Prostate gland (tissue), 2 donors: ENCODE measurements at regions not wholly inside any gene's neighbourhood (a gene's known extent, or its start where the extent isn't known, plus 50 kb on each side); places are given as distances from the start of the nearest gene placed in this dataset.

Experiments used
- DNase-seq: peaks from one replicate; pipeline ENCODE4 v3.0.0-alpha.2; 2019; ENCODE audit warnings: low spot score
- H3K27ac ChIP-seq, 2 donors: fragments of 200-600 bp; sonication (generic); 2 replicates each; pipeline ENCODE4 v1.5.1; 2017 to 2019
- H3K27me3 ChIP-seq: fragments of 200-600 bp; sonication (generic); replicated peaks from 2 replicates; pipeline ENCODE4 v1.5.1; 2019; ENCODE audit not compliant: insufficient read depth
- H3K36me3 ChIP-seq, 2 donors: fragments of 200-600 bp; sonication (generic); 1 replicate in 1 of 2; 2 replicates in 1 of 2; pipeline versions ENCODE4 v1.5.1 to v1.8.1; 2017 to 2019
- H3K4me1 ChIP-seq: fragments of 200-600 bp; sonication (generic); replicated peaks from 2 replicates; pipeline ENCODE4 v1.5.1; 2019
- H3K4me3 ChIP-seq, 2 donors: fragments of 200-600 bp; sonication (generic); 2 replicates each; pipeline ENCODE4 v1.5.1; 2017 to 2019
- H3K9me3 ChIP-seq: fragments of 200-600 bp; sonication (generic); 2 replicates; pipeline ENCODE4 v1.5.1; 2017
- CTCF ChIP-seq, 4 experiments: fragments of 200-600 bp in 2 of 4; fragments of 450-650 bp in 2 of 4; sonication (generic) in 2 of 4; IDR thresholded peaks; 1 replicate in 3 of 4; 2 replicates in 1 of 4; pipeline ENCODE4 v1.5.1; 2016 to 2019; ENCODE audit warnings: antibody characterized with exemption in 4 of 4, mild to moderate bottlenecking in 2 of 4, moderate library complexity in 2 of 4
- POLR2A ChIP-seq: fragments of 450-650 bp; IDR thresholded peaks from one replicate; pipeline ENCODE4 v1.6.1; 2016; ENCODE audit warnings: antibody characterized with exemption, mild to moderate bottlenecking
- POLR2AphosphoS5 ChIP-seq: sonication (generic); formaldehyde crosslinking; IDR thresholded peaks from one replicate; pipeline ENCODE4 v1.6.1; 2017; ENCODE audit warnings: antibody characterized with exemption
- WGBS: methylation state at CpG from one replicate; pipeline ENCODE4 v1.1.5; 2018; 5-methylcytosine and 5-hydroxymethylcytosine counted together
- intact Hi-C: fragments of 100-400 bp; cut with DNase I; formaldehyde crosslinking; loops from one replicate; pipeline ENCODE4 v1.14.2; 2022

DNA sequence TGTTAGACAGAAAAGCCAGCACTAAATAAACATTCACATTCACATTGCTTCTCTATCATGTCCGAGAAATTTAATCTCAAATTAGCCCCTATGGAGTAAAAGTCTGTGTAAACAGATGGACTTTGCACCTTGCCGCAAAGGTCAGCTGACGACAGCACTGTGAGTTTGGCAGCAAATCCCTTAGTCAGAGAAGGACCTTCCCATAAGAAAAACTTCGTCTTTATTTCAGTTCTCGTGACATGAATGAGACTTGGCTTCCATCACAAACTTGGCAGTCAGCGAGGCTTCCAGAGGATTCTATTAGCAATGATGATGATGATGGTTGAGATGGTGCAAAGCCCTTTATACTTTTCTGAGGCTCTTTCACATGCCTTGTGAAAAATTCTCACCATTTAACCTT is 133.7 kb upstream of the IFNGR1 start:
- intact Hi-C loops, result no loop called here
- no peaks in the 10 kb centered on the region for H3K36me3 ChIP-seq
- no peak overlapping the region for H3K4me3 ChIP-seq
- no peaks in the 10 kb centered on the region for H3K27me3 ChIP-seq
- no peak overlapping the region for H3K27ac ChIP-seq
- WGBS, result 69% methylated on average over 6 of the region's 6 CpGs
- H3K9me3 ChIP-seq, result no peaks in the 10 kb centered on the region
- TF ChIP-seq POLR2AphosphoS5, result no peak
- no peak for TF ChIP-seq CTCF (IDR thresholded peaks at IDR 0.05)
- TF ChIP-seq POLR2A, result no peak
- no peaks in the 10 kb centered on the region for H3K4me1 ChIP-seq
- no peak for DNase-seq

DNA sequence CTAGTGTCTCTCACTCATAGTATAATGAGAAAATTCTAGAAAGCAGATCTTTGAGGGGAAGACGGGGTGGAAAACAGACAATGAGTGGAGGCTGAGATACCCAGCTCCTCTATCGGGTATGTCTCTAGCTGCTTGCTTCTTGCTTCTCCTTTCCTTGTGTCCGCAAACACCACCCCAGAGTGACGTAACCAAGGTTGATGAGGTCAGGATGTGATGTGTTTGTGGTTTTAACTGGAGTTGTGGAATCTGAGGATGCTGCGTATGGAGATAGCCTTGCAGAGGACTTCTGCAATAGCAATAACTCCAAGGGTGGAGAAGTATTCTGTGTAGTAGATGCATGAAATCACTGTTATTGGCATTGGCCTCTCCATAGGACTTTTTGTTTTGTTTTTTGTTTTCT is 132.7 kb upstream of the IFNGR1 start:
- no peaks in the 10 kb centered on the region for H3K36me3 ChIP-seq
- intact Hi-C loops, result no loop called here
- H3K27me3 ChIP-seq, result no peaks in the 10 kb centered on the region
- TF ChIP-seq CTCF (IDR thresholded peaks at IDR 0.05), result no peak
- no peak for TF ChIP-seq POLR2AphosphoS5
- no peak for TF ChIP-seq POLR2A
- no peaks in the 10 kb centered on the region for H3K9me3 ChIP-seq
- H3K4me1 ChIP-seq, result no peaks in the 10 kb centered on the region
- WGBS, result 95% methylated on average over 5 of the region's 5 CpGs
- H3K4me3 ChIP-seq, result no peak overlapping the region
- no peak overlapping the region for H3K27ac ChIP-seq
- no peak for DNase-seq

GRCh38 chr6:137350857-137351256 is 131.7 kb upstream of the IFNGR1 start:
- Histone ChIP-seq H3K9me3 (no peaks in the 10 kb centered on the region), H3K4me1 (no peaks in the 10 kb centered on the region), H3K27ac (no peak overlapping the region), H3K27me3 (no peaks in the 10 kb centered on the region), H3K4me3 (no peak overlapping the region), H3K36me3 (no peaks in the 10 kb centered on the region)
- DNase-seq, result no peak
- intact Hi-C loops, result no loop called here
- WGBS, result 91% methylated on average over 2 of the region's 2 CpGs
- TF ChIP-seq POLR2AphosphoS5 (no peak), POLR2A (no peak), CTCF (IDR thresholded peaks at IDR 0.05) (no peak)

DNA sequence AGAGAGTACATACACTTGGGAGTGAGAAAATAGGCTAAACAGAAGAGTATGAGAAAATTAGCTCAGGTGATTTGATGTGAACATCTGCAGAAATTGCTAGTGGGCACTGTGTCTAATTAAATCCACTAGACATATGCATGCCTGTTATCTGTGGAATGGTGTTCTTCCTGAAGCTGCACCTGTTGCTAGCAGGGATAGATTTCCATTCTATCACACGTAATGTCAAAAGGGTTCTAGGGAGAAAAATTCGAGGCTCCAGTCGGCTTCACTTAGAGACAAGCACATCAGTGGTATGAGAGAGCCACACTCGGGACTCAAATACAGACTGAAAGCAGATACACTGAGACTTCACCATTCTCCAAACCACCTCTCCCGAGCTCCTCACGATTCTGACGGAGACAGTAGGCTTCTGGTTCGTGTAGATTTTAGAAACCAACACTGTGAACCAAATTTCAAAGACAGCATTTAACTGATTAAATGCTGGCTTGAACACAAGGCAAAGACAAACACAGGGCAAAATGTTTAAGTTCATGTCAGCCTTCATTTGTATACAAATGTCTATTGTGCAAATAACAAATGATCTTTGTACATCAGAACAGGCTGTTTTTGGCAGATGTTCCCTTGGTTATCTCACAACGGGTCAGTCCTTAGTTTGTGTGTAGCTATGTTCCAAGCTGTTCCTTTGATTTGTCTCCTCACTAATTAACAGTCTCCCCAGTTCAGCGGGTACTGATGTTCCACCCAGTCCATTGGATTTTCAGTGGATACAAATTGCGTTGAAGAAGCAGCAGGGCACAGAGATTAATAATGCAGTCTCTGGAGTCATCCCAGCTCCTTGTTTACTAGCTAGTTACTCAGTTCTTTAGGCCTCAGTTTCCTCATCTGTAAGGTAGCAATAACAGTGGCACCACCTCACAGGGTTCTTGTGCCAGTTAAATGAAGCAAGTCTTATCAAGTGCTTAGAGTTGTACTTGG is 131.0 kb upstream of the IFNGR1 start:
- Histone ChIP-seq H3K9me3 (no peaks in the 10 kb centered on the region), H3K27me3 (no peaks in the 10 kb centered on the region), H3K4me3 (no peak overlapping the region), H3K4me1 (no peaks in the 10 kb centered on the region), H3K36me3 (no peaks in the 10 kb centered on the region), H3K27ac (no peak overlapping the region)
- WGBS, result 35% methylated on average over 11 of the region's 11 CpGs
- no peak for TF ChIP-seq CTCF (IDR thresholded peaks at IDR 0.05)
- no peak for TF ChIP-seq POLR2A
- no peak for TF ChIP-seq POLR2AphosphoS5
- no peak for DNase-seq
- intact Hi-C loops, result no loop called here

DNA sequence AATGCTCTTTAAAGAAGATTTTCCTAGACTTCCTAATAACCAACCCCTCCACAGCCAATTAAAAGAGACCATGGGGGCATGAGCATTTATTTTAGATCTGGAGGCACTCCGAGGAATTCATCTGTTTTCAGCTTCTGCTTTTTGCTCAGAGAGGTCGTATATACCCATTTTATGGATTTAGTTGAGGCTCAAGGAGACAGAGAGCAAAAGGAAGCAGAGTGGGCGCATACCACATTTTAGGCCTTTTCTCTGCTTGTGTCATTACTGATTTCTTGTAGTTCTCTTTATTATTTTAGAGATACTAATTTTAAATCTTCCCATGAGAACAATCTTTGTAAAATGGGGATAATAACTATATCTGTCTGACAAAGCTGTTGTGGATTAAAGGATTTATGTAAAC is 129.6 kb upstream of the IFNGR1 start:
- no peaks in the 10 kb centered on the region for H3K4me1 ChIP-seq
- no peaks in the 10 kb centered on the region for H3K36me3 ChIP-seq
- no peaks in the 10 kb centered on the region for H3K27me3 ChIP-seq
- no peak for DNase-seq
- intact Hi-C loops, result no loop called here
- WGBS, result 92% methylated on average over 3 of the region's 3 CpGs
- H3K9me3 ChIP-seq, result no peaks in the 10 kb centered on the region
- no peak overlapping the region for H3K4me3 ChIP-seq
- TF ChIP-seq POLR2AphosphoS5, result no peak
- no peak for TF ChIP-seq CTCF (IDR thresholded peaks at IDR 0.05)
- TF ChIP-seq POLR2A, result no peak
- no peak overlapping the region for H3K27ac ChIP-seq
